MM.1S (cell line): ENCODE measurements at regions not wholly inside any gene's neighbourhood (a gene's known extent, or its start where the extent isn't known, plus 50 kb on each side); places are given as distances from the start of the nearest gene placed in this dataset.

Source experiments
- DNase-seq: peaks from one replicate; pipeline ENCODE4 v3.0.0-alpha.2; 2015
- H2AFZ ChIP-seq: fragments of 300-600 bp; sonication (generic); 2 replicates; pipeline ENCODE4 v1.6.0; 2016; ENCODE audit warnings: antibody characterized with exemption, low read length
- H3F3A ChIP-seq: fragments of 300-600 bp; sonication (generic); 2 replicates; pipeline ENCODE4 v1.6.1; 2016; ENCODE audit warnings: mild to moderate bottlenecking, antibody characterized with exemption, low read length, moderate library complexity, mixed read lengths; ENCODE audit not compliant: insufficient read depth
- H3K27ac ChIP-seq: fragments of 300-600 bp; sonication (generic); 2 replicates; pipeline ENCODE4 v1.5.1; 2016; ENCODE audit warnings: mild to moderate bottlenecking, low read length
- H3K27me3 ChIP-seq: fragments of 300-600 bp; sonication (generic); replicated peaks from 2 replicates; pipeline ENCODE4 v1.6.0; 2016; ENCODE audit warnings: low read length; ENCODE audit not compliant: insufficient read depth
- H3K36me3 ChIP-seq: fragments of 300-600 bp; sonication (generic); replicated peaks from 2 replicates; pipeline ENCODE4 v1.6.1; 2016; ENCODE audit warnings: mild to moderate bottlenecking, low read length, mixed read lengths; ENCODE audit not compliant: insufficient read depth
- H3K4me1 ChIP-seq: fragments of 300-600 bp; sonication (generic); 2 replicates; pipeline ENCODE4 v1.6.1; 2016; ENCODE audit warnings: low read length, mixed read lengths
- H3K4me2 ChIP-seq: fragments of 300-600 bp; sonication (generic); 2 replicates; pipeline ENCODE4 v1.6.0; 2016; ENCODE audit warnings: low read depth, low read length
- H3K4me3 ChIP-seq: fragments of 300-600 bp; sonication (generic); 2 replicates; pipeline ENCODE4 v1.5.1; 2016; ENCODE audit warnings: low read length, mixed read lengths
- H3K79me2 ChIP-seq: fragments of 300-600 bp; sonication (generic); 2 replicates; pipeline ENCODE4 v1.6.1; 2016; ENCODE audit warnings: mixed run types, low read length, mixed read lengths
- H3K9ac ChIP-seq: fragments of 300-600 bp; sonication (generic); 2 replicates; pipeline ENCODE4 v1.6.1; 2016; ENCODE audit warnings: low read length, mixed read lengths
- H3K9me2 ChIP-seq: fragments of 300-600 bp; sonication (generic); replicated peaks from 2 replicates; pipeline ENCODE4 v1.6.1; 2016; ENCODE audit warnings: mild to moderate bottlenecking, low read length, mixed read lengths; ENCODE audit not compliant: insufficient read depth
- H3K9me3 ChIP-seq: fragments of 300-600 bp; sonication (generic); replicated peaks from 2 replicates; pipeline ENCODE4 v1.6.1; 2016; ENCODE audit warnings: mild to moderate bottlenecking, low read length, mixed read lengths; ENCODE audit not compliant: insufficient read depth
- H4K20me1 ChIP-seq: fragments of 300-600 bp; sonication (generic); 2 replicates; pipeline ENCODE4 v1.6.1; 2016; ENCODE audit warnings: mild to moderate bottlenecking, low read length, moderate library complexity, mixed read lengths; ENCODE audit not compliant: insufficient read depth
- EZH2 ChIP-seq: fragments of 300-600 bp; sonication (generic); optimal IDR thresholded peaks from 2 replicates; pipeline ENCODE3; 2017; ENCODE audit warnings: low read depth, mild to moderate bottlenecking, antibody characterized with exemption, low read length, mixed read lengths
- EZH2phosphoT487 ChIP-seq: fragments of 300-600 bp; sonication (generic); IDR thresholded peaks from 2 replicates; pipeline ENCODE4 v1.6.1; 2018; ENCODE audit warnings: antibody characterized with exemption, low read length
- TF ChIP-seq, protein P1 (sequence below): fragments of 300-600 bp; sonication (generic); IDR thresholded peaks from 2 replicates; pipeline ENCODE4 v1.5.1; 2016; ENCODE audit warnings: antibody characterized with exemption, low read length, mixed read lengths

DNA sequence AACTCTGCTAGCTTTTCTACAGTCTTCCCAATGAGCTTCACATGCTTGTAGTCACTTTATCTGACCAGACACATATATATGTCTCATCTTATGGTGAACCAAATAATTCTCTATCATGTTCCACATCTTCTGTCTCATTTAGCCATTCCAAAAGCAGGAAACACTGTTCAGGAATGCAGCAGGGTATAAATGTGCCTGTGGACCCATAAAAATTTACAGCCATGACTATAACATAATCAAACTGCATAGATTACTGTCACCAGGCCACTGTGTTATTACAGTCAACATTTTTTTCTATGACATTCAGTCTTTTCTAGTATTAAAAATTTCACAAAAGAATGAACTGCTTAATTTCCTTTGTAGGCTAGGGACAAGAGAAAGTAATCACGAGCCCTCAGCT lies 170.0 kb upstream of the NPY2R start:
- no peak overlapping the region for H2AFZ ChIP-seq
- no peak overlapping the region for H3K9ac ChIP-seq
- no peak for DNase-seq
- H3K27ac ChIP-seq, result no peak overlapping the region
- TF ChIP-seq EZH2phosphoT487 (no peak), EZH2 (no peak)
- TF ChIP-seq, protein P1, sequence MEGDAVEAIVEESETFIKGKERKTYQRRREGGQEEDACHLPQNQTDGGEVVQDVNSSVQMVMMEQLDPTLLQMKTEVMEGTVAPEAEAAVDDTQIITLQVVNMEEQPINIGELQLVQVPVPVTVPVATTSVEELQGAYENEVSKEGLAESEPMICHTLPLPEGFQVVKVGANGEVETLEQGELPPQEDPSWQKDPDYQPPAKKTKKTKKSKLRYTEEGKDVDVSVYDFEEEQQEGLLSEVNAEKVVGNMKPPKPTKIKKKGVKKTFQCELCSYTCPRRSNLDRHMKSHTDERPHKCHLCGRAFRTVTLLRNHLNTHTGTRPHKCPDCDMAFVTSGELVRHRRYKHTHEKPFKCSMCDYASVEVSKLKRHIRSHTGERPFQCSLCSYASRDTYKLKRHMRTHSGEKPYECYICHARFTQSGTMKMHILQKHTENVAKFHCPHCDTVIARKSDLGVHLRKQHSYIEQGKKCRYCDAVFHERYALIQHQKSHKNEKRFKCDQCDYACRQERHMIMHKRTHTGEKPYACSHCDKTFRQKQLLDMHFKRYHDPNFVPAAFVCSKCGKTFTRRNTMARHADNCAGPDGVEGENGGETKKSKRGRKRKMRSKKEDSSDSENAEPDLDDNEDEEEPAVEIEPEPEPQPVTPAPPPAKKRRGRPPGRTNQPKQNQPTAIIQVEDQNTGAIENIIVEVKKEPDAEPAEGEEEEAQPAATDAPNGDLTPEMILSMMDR, result no peak
- H3K4me2 ChIP-seq, result no peak overlapping the region
- H3F3A ChIP-seq, result no peaks in the 10 kb centered on the region
- no peaks in the 10 kb centered on the region for H3K27me3 ChIP-seq
- H3K4me1 ChIP-seq, result no peaks in the 10 kb centered on the region
- H3K4me3 ChIP-seq, result no peak overlapping the region
- H3K9me3 ChIP-seq, result no peaks in the 10 kb centered on the region
- no peaks in the 10 kb centered on the region for H3K9me2 ChIP-seq
- H3K36me3 ChIP-seq, result no peaks in the 10 kb centered on the region
- H3K79me2 ChIP-seq, result no peaks in the 10 kb centered on the region
- no peaks in the 10 kb centered on the region for H4K20me1 ChIP-seq

DNA sequence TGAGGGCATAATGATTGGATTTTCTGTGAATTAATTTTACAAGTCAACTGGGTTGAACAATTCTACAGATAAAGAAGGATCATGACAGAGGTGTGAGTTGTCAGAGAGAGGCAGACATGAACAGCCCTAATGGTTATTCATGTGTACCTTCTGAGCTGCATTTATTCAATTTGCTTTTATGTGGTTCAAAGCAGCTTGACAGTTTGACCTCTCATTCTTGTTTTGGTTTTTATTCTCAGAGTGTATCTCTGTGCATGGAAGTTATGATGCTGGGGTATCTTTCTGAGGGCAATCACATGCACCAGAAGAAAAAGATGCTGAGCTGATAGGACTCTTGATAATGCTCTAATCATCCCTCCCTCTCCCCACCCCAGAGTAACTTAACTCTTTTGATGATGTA lies 169.3 kb upstream of the NPY2R start:
- H3F3A ChIP-seq, result no peaks in the 10 kb centered on the region
- no peak overlapping the region for H3K4me2 ChIP-seq
- H3K36me3 ChIP-seq, result no peaks in the 10 kb centered on the region
- no peak overlapping the region for H2AFZ ChIP-seq
- H3K79me2 ChIP-seq, result no peaks in the 10 kb centered on the region
- no peak overlapping the region for H3K27ac ChIP-seq
- no peak overlapping the region for H3K4me3 ChIP-seq
- H3K4me1 ChIP-seq, result no peaks in the 10 kb centered on the region
- no peaks in the 10 kb centered on the region for H3K27me3 ChIP-seq
- DNase-seq, result no peak
- no peaks in the 10 kb centered on the region for H3K9me2 ChIP-seq
- H3K9me3 ChIP-seq, result no peaks in the 10 kb centered on the region
- no peaks in the 10 kb centered on the region for H4K20me1 ChIP-seq
- no peak overlapping the region for H3K9ac ChIP-seq
- TF ChIP-seq, protein P1, result no peak
- TF ChIP-seq EZH2phosphoT487 (no peak), EZH2 (no peak)

DNA sequence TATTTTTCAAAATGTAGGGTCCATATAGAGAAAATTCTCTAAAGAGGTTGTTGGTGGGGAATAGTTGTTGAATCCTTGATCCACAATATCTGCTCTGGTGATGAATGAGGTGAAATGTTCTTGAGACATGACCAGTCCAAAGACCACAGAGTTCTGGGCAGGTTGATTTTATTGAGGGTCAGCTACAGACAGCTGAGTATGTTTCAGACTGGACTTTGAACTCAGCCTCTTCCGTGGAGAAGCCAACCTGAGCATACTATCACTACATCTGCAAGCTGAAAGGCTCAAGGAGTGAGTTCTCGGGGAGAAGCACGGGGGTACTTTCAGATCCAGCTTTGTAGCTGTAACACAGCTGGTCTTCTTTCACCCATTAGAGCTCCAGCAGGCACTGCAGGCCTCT lies 168.4 kb upstream of the NPY2R start:
- H3K4me2 ChIP-seq, result no peak overlapping the region
- H3K9ac ChIP-seq, result no peak overlapping the region
- H3K4me3 ChIP-seq, result no peak overlapping the region
- H3K4me1 ChIP-seq, result no peaks in the 10 kb centered on the region
- H3K27ac ChIP-seq, result no peak overlapping the region
- no peak overlapping the region for H2AFZ ChIP-seq
- no peaks in the 10 kb centered on the region for H3K27me3 ChIP-seq
- no peak for DNase-seq
- no peaks in the 10 kb centered on the region for H4K20me1 ChIP-seq
- H3K9me2 ChIP-seq, result no peaks in the 10 kb centered on the region
- no peaks in the 10 kb centered on the region for H3K9me3 ChIP-seq
- TF ChIP-seq, protein P1, result no peak
- no peak for TF ChIP-seq EZH2phosphoT487
- no peak for TF ChIP-seq EZH2
- H3K79me2 ChIP-seq, result no peaks in the 10 kb centered on the region
- no peaks in the 10 kb centered on the region for H3F3A ChIP-seq
- H3K36me3 ChIP-seq, result no peaks in the 10 kb centered on the region
